Fibroblast of villous mesenchyme (primary cell): ENCODE measurements at regions not wholly inside any gene's neighbourhood (a gene's known extent, or its start where the extent isn't known, plus 50 kb on each side); places are given as distances from the start of the nearest gene placed in this dataset.
"Not testable (repeated sequence)": the region's sequence is repeated elsewhere in the genome, so short reads cannot be mapped to it uniquely, and the experiment has no call there.

Source experiments
- DNase-seq: peaks from one replicate; pipeline ENCODE4 v3.0.0-alpha.2; 2010; ENCODE audit warnings: low read depth
- H3K4me3 ChIP-seq: 2 replicates; pipeline ENCODE4 v1.5.1; 2011; ENCODE audit warnings: low read depth, mild to moderate bottlenecking, low read length
- TF ChIP-seq, protein P1 (sequence below): IDR thresholded peaks from 2 replicates; pipeline ENCODE4 v1.5.1; 2012; ENCODE audit warnings: low read depth, mild to moderate bottlenecking, low read length; ENCODE audit not compliant: insufficient read depth

DNA sequence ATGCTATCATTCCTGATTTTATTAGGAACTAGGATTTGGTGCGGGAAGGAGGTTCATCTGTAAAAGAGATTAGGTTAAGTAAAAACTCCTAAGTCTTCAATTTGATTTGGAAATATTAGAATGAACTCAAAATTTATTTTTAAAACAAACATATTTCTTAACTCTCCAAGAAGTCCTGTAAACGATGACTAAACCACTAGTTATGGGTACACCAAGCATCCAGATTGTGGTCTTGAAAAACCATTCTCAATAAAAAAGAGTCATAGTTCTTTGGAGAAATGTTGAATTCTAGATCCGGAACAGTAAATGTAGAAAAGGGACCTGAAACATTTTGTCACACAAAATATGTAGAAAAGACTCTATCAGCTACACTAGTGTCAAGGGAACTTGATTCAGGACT, 116.9 kb downstream of the ARHGAP11B start:
- DNase-seq: peak; percentile 34
- H3K4me3 ChIP-seq: not testable (repeated sequence)

DNA sequence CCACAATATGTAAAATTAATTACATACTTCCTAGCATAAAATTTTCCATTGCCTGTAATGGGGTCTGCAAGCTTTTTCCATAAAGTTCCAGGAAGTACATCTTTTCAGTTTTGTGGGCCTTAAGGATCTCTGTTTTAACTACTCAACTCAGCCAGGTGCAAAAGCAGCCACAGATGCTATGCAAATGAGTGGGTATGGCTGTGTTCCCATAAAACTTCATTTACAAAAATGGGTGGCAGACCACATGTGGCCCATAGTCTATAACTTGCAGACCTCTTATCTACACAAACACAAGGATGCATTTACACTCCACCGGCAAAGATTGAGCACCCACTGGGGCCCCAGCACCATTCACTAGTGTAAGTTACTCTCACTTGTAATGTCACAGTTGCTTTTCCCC, 123.1 kb downstream of the ARHGAP11B start:
- not testable (repeated sequence) for H3K4me3 ChIP-seq, DNase-seq

DNA sequence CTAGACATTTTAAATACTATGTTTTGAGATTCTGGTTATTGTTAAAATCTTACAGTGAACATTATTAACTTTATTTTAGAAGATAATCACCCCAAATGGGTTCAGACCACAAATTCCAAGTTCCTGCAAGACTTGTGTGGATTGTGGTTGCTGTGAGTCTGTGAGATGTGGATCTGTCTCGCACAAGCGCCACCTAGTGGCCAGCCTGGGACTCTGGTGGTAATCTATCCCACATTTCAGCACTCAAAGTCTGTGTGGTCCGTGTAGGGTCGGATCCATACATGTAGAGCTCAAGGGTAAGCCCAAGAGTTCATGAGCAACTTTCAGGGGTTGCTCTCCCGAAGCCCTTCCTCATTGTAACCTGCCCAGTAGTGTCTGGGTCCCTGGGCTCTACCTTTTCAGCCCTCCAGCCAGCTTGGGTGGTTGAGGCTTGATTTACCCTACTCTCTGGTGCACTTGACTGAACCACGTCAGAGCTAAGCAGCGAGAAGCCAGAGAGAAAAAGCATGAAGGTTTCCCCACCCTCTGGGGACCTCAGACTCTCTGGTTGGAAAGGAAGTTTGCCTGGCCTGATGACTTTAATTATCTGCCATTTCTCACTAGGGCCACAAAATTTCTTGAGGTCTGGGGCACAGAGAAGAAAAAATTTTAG, 129.2 kb downstream of the ARHGAP11B start:
- not testable (repeated sequence) for DNase-seq, H3K4me3 ChIP-seq
- TF ChIP-seq, protein P1, sequence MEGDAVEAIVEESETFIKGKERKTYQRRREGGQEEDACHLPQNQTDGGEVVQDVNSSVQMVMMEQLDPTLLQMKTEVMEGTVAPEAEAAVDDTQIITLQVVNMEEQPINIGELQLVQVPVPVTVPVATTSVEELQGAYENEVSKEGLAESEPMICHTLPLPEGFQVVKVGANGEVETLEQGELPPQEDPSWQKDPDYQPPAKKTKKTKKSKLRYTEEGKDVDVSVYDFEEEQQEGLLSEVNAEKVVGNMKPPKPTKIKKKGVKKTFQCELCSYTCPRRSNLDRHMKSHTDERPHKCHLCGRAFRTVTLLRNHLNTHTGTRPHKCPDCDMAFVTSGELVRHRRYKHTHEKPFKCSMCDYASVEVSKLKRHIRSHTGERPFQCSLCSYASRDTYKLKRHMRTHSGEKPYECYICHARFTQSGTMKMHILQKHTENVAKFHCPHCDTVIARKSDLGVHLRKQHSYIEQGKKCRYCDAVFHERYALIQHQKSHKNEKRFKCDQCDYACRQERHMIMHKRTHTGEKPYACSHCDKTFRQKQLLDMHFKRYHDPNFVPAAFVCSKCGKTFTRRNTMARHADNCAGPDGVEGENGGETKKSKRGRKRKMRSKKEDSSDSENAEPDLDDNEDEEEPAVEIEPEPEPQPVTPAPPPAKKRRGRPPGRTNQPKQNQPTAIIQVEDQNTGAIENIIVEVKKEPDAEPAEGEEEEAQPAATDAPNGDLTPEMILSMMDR: peak; percentile 35

DNA sequence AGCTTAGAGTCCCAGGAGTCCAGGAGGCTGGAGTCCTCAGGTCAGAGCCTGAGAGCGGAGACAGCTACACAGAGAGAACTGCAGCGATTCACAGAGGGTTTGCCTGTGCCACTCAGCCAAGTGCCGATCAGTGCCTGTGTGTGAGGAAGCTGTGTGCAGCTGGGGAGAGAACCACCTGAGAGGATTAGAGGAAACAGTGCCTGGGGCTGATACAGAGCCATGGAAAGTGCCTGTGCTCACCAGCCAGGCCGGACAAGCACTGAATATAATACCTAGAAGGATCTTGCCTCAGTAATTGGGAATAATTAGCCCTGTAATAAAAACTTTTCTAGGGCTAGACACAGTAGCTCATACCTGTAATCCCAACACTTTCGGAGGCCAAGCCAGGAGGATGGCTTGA, 134.7 kb downstream of the ARHGAP11B start:
- H3K4me3 ChIP-seq, DNase-seq: not testable (repeated sequence)

DNA sequence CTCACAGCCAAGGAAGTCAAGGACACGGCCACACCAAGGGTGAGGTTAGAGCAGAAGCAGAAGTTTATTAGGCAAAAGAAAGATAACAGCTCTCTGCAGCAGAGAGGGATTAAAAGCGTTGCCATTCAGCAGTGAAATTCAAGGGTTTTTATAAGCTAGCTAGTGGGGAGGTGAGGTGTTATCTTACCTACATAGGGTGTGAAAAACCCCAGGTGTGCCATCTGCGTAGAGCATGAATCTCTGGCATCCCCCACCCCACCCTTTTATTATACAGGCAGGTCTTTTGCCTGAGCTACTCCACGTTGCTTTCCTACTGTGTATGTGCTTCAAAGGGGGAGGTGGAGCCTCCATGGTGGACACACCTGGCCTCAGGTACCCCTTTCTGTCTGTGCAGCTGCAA, 135.4 kb downstream of the ARHGAP11B start:
- not testable (repeated sequence) for H3K4me3 ChIP-seq, DNase-seq

DNA sequence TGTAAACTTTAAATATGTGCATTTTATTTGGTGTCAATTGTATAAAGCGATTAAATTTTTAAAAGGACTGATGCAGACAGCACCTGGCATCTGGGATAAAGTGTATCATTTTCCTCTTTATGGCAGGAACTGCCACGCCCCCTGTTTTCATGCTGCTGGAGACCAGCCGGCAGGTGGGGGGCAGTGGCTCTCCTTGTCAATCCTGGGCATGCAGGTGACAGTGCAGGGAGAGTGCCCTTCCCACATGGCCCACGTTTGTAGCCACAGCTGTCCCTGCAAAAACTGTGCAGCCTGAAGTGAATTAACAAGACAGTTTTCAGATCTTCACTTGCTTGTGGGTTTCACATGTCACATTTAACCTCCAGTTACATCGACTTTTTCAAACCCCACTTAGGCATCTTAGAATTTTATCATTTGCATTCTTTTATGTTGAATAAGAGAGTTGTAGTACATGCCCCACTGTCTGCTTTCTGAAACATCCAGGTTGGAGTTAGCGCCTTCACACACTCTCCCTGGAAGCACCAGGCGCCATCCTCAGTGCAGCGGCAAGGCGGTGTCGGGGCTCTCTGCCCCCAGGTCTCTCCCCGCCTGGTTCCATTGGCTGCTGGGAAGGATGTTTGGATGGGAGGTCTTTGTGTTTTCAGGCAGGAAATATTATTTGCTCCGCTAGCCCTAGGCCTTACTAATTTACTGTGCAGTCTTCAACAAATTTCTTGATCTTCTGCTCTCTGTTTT, 134.2 kb upstream of the FAN1 start:
- DNase-seq, H3K4me3 ChIP-seq: not testable (repeated sequence)

DNA sequence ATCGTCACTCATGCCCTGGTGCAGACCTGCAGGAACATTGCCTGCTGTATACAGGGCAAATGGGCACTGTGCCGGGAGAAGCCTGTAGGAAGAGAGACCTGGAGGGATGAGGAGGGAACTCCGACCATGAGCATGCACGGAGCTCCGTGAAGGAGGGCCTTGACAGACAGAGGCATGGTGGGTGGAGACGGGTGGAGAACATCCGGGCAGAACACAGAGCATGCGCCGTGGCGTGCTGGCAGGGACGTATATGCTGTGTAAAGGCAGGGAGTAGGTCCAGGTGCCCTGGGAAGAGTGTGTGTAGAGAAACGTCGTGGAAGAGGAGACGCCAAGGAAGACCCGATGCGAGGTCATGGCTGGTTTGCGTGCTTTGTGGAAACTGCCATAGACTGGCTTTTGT, 133.0 kb upstream of the FAN1 start:
- TF ChIP-seq, protein P1: no peak
- DNase-seq: no peak
- no peak overlapping the region for H3K4me3 ChIP-seq

DNA sequence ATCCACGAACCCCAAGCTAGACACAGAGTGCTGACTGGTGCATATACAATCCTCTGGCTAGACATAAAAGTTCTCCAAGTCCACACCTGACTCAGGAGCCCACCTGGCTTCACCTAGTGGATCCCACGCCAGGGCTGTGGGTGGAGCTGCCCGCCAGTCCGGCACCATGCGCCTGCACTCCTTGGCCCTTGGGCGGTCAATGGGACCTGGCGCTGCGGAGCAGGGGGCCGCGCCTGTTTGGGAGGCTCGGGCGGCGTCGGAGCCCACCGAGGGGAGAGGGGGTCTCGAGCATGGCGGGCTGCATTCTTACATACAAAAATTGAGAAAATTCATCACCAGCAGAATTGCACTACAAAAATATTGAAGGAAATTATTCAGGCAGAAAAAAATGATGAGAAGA, 120.7 kb upstream of the FAN1 start:
- no peak for DNase-seq
- TF ChIP-seq, protein P1: no peak
- H3K4me3 ChIP-seq: no peak overlapping the region

DNA sequence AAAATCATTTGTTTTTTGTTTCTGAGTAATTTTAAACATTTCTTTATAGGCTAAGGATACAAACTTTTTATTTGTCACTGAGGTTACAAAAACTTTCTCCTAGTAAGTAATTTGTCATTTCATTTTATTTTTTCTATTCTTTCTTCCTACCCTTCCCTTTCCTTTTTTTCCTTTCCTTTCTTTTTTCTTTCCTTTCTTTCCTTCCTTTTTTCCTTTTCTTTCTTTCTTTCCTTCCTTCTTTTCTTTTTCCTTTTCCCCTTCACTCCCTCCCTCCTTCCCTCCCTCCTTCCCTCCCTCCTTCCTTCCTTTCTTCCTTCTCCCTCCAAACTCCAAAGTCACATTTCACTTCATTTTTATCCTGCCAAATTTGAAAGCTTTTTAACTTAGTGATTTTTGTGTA, 115.1 kb upstream of the FAN1 start:
- DNase-seq: no peak
- TF ChIP-seq, protein P1: no peak
- H3K4me3 ChIP-seq: no peak overlapping the region
